ENCODE measurements at regions not wholly inside any gene's neighbourhood (a gene's known extent, or its start where the extent isn't known, plus 50 kb on each side); places are given as distances from the start of the nearest gene placed in this dataset.
"Not testable (repeated sequence)": the region's sequence is repeated elsewhere in the genome, so short reads cannot be mapped to it uniquely, and the experiment has no call there.

DNA sequence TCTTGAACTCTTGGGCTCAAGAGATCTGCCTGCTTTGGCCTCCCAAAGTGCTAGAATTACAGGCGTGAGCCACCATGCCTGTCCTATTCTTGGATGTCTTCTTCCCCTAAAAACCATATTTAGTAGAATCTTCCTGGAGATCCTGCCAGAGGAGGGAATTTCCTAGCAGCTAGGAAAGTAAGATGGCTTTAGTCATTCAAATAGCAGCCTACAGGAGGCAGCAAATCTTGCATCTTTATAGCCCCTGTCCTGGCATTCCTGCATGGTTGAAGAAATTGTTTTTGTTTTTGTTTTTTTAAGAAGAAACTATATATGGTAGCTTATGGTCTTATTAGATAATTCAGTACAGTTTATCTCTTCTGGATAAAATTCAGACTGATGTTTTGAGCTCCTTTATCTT is 83.2 kb upstream of the AGTPBP1 start:
- not testable (repeated sequence) for H3K36me3 Mint-ChIP-seq (ENCODE audit: low read depth); H3K4me1 Mint-ChIP-seq; H3K9me3 Mint-ChIP-seq; H3K27ac Mint-ChIP-seq (ENCODE audit: unreplicated experiment); DNase-seq (ENCODE audit: low read depth, low spot score); H3K4me3 Mint-ChIP-seq; H3K27me3 Mint-ChIP-seq (ENCODE audit: low read depth)
- TF ChIP-seq, protein P1, sequence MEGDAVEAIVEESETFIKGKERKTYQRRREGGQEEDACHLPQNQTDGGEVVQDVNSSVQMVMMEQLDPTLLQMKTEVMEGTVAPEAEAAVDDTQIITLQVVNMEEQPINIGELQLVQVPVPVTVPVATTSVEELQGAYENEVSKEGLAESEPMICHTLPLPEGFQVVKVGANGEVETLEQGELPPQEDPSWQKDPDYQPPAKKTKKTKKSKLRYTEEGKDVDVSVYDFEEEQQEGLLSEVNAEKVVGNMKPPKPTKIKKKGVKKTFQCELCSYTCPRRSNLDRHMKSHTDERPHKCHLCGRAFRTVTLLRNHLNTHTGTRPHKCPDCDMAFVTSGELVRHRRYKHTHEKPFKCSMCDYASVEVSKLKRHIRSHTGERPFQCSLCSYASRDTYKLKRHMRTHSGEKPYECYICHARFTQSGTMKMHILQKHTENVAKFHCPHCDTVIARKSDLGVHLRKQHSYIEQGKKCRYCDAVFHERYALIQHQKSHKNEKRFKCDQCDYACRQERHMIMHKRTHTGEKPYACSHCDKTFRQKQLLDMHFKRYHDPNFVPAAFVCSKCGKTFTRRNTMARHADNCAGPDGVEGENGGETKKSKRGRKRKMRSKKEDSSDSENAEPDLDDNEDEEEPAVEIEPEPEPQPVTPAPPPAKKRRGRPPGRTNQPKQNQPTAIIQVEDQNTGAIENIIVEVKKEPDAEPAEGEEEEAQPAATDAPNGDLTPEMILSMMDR (conservative IDR thresholded peaks at IDR 0.05), result peak; percentile 46

DNA sequence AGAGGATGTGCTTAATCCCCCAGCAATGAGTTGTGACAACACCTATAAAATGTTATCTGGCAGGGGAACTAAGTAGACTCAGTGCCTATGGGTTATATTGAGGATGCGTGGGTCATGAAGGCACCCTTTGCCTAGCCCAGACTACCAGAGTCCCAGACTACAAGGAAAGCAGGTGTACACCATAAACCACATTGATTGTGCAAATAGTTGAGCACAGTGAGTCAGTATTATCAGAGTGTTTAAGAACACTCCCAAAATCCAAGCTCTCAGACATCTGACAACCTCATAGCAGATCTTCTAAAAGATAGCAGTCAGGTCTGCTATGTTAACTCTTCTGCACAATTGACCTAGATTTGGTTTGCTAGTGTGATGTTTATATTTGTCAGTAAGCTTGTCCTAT is 92.8 kb upstream of the AGTPBP1 start:
- not testable (repeated sequence) for H3K9me3 Mint-ChIP-seq; H3K27me3 Mint-ChIP-seq (ENCODE audit: low read depth); H3K4me1 Mint-ChIP-seq; DNase-seq (ENCODE audit: low read depth, low spot score); H3K36me3 Mint-ChIP-seq (ENCODE audit: low read depth); H3K27ac Mint-ChIP-seq (ENCODE audit: unreplicated experiment); H3K4me3 Mint-ChIP-seq

DNA sequence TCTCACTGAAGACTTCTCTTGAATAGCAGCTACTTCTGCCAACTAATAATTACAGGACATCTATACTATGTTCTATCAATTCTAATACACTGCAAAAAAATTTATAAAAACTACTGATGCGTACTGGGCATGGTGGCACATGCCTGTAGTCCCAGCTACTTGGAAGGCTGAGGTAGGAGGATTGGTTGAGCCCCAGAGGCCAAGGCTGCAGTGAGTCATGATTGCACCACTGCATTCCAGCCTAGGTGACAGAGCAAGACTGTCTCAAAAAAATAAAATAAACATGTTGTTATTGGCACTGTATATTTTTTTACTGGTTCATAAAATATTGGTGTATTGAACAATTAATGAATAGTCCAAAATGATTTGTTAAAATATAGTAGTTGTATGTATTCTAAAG is 97.0 kb upstream of the NAA35 start:
- not testable (repeated sequence) for H3K9me3 Mint-ChIP-seq; H3K27ac Mint-ChIP-seq (ENCODE audit: unreplicated experiment); H3K27me3 Mint-ChIP-seq (ENCODE audit: low read depth); DNase-seq (ENCODE audit: low read depth, low spot score); H3K4me1 Mint-ChIP-seq; H3K4me3 Mint-ChIP-seq
- peaks cover 12% of the 10 kb centered on the region for H3K36me3 Mint-ChIP-seq (ENCODE audit: low read depth)

DNA sequence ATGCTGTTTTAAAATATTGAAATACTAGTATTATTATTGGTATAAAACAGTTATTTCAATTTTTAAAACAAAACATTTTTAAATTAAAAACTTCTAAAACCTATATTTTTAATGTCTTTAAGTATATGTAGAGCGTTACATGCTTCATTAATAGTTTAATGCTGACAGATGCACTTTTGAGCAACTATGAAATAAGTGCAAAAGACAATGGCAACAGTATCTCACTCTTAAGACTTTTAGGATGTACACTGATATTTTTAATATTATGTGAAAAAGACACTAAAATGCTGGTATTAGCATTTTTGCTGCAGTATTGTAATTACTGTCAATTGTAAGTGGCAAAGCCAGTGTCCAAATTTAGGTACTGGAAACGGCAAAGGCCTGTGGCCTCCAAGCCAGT is 93.2 kb upstream of the NAA35 start:
- H3K4me1 Mint-ChIP-seq; H3K9me3 Mint-ChIP-seq; H3K27me3 Mint-ChIP-seq (ENCODE audit: low read depth); DNase-seq (ENCODE audit: low read depth, low spot score); H3K27ac Mint-ChIP-seq (ENCODE audit: unreplicated experiment); H3K4me3 Mint-ChIP-seq: not testable (repeated sequence)
- H3K36me3 Mint-ChIP-seq (ENCODE audit: low read depth), result peaks cover 11% of the 10 kb centered on the region

DNA sequence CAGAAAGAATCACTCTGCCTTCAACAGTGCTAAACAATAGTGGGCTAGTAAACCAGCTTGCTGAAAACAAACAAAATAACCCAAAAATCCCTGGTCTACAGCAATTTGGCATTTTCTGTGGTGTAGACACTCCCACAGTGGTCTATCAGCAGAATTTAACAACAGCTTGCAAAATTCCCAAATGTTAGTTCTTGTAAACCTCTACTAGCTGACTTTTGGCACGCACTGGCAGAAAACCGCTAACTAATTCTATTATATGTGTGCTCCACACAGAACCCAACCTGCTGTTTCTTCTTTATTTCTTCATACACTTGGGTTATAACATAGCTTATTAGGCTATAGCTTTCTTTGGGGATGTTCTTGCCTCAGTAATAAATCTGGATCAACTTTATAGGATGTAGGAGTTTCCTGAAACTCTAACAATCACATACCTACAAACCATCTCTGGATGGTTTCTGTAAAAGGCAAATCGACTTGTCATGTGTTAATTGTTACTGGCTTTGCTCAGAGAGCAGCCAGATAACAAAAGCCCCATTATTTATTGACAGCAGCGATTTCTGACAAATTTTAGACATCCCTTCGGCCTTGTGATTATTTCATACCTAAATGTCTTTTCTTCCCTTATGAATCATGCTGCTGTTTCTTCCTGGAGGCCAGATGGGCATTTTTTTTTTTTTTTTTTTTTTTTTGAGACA is 82.7 kb upstream of the NAA35 start:
- no peak for DNase-seq (ENCODE audit: low read depth, low spot score)
- H3K36me3 Mint-ChIP-seq (ENCODE audit: low read depth), result peaks cover 25% of the 10 kb centered on the region
- H3K9me3 Mint-ChIP-seq, result peaks cover 6% of the 10 kb centered on the region

DNA sequence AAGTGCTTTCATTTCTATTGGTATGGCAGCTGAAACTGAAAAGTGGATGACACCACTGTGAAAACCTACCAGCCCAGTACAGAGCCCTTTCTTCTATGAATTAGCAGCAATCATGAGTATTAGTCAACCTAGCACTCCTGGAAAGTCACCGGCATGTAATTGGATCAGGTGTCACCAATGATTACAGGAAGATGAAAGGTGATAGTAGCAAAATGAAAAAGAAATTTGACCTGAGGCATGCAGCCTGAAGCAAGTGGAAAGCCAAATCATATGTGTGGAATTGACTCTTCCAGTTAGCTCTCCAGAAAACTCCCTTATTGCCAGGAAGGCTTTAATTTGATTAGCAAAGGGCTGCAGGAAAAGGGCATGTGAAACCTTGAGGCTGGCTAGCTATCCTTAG is 81.2 kb upstream of the NAA35 start:
- Mint-ChIP-seq H3K4me3 (no peak overlapping the region), H3K36me3 (ENCODE audit: low read depth) (peaks cover 25% of the 10 kb centered on the region), H3K27me3 (ENCODE audit: low read depth) (no peaks in the 10 kb centered on the region), H3K27ac (ENCODE audit: unreplicated experiment) (no peak overlapping the region), H3K4me1 (peaks cover 25% of the 10 kb centered on the region), H3K9me3 (peaks cover 2% of the 10 kb centered on the region)
- DNase-seq (ENCODE audit: low read depth, low spot score), result no peak
- TF ChIP-seq, protein P1 (conservative IDR thresholded peaks at IDR 0.05), result no peak

More for the DNA sequence above, 82.7 kb upstream of the NAA35 start:
- Mint-ChIP-seq H3K4me3 (no peak overlapping the region), H3K4me1 (peaks cover 25% of the 10 kb centered on the region), H3K27me3 (ENCODE audit: low read depth) (no peaks in the 10 kb centered on the region), H3K27ac (ENCODE audit: unreplicated experiment) (no peak overlapping the region)
- TF ChIP-seq, protein P1 (conservative IDR thresholded peaks at IDR 0.05), result no peak

DNA sequence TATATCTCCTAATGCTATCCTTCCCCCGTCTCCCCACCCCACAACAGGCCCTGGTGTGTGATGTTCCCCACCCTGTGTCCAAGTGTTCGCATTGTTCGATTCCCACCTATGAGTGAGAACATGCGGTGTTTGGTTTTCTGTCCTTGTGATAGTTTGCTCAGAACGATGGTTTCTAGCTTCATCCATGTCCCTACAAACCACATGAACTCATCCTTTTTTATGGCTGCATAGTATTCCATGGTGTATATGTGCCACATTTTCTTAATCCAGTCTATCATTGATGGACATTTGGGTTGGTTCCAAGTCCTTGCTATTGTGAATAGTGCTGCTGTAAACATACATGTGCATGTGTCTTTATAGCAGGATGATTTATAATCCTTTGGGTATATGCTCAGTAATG is 79.1 kb upstream of the NAA35 start:
- H3K36me3 Mint-ChIP-seq (ENCODE audit: low read depth), result peaks cover 36% of the 10 kb centered on the region

More for the DNA sequence above, 79.1 kb upstream of the NAA35 start:
- not testable (repeated sequence) for H3K4me3 Mint-ChIP-seq; DNase-seq (ENCODE audit: low read depth, low spot score); H3K27ac Mint-ChIP-seq (ENCODE audit: unreplicated experiment); H3K27me3 Mint-ChIP-seq (ENCODE audit: low read depth)
- H3K9me3 Mint-ChIP-seq, result peaks cover 12% of the 10 kb centered on the region
- H3K4me1 Mint-ChIP-seq, result peaks cover 25% of the 10 kb centered on the region

Measured in neural crest cell (in vitro differentiated cells).